ENCODE measurements at regions not wholly inside any gene's neighbourhood (a gene's known extent, or its start where the extent isn't known, plus 50 kb on each side); places are given as distances from the start of the nearest gene placed in this dataset.

GRCh38 chr22:49164773-49165320, 662.8 kb downstream of the BRD1 start:
- Histone ChIP-seq H3K36me3 (no peaks in the 10 kb centered on the region), H3K4me3 (no peak overlapping the region), H3K4me1 (no peaks in the 10 kb centered on the region), H3K9me3 (peaks cover 0 to 3% of the 10 kb centered on the region in 2 donors), H3K27ac (no peak overlapping the region), H3K27me3 (peaks cover 0 to 40% of the 10 kb centered on the region in 2 donors)
- intact Hi-C loops (cut with DNase I) = no loop called here
- DNase-seq = peak in 1 of 4 donors; percentile 39
- ATAC-seq = no peak
- no peak for TF ChIP-seq CTCF (IDR thresholded peaks at IDR 0.05)

- peak in 1 of 4 donors; percentile 54 for DNase-seq
Observed at GRCh38 chr22:49163960-49164690, 663.5 kb downstream of the BRD1 start.

DNA sequence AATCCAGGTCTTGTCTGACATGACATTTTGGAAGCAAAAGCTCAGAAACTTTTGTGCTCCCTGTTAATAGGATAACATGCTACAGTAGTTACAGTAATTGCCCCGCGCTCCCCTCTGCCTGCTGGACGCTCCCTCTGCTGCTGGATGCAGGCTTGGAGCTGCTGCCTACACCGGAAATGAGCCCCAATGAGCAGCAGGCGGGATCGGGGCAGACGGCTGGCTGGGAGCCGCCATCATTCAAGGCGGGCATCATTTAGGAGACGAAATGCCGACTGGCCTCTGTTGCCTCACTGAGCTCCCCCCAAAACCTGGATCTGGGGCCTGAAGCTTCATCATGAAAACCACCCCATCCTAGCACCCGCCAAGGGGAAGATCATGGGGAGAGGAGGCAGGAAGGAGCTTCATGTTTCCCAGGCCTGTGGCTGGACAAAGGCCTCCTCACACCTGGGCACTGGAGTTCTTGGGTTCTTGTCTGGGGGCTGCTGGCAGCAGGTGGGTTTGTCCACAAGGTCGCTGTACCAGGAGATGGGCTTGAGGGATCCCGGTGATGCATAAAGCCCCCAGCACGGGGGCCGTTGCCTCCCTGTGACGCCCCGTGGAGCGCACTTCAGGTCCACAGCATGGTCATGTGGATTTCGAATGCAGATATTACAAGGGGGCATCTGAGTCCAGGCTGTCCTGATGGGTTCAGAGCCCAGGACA, 664.3 kb downstream of the BRD1 start:
- no peaks in the 10 kb centered on the region for H3K36me3 ChIP-seq
- no peak overlapping the region for H3K4me3 ChIP-seq
- H3K9me3 ChIP-seq = peaks cover 0 to 3% of the 10 kb centered on the region in 2 donors
- H3K27me3 ChIP-seq = peaks cover 0 to 54% of the 10 kb centered on the region in 2 donors
- no peaks in the 10 kb centered on the region for H3K4me1 ChIP-seq
- intact Hi-C loops (cut with DNase I) = no loop called here
- DNase-seq = peak in 2 of 4 donors; percentile 19 to 52
- no peak for TF ChIP-seq CTCF (IDR thresholded peaks at IDR 0.05)
- no peak overlapping the region for H3K27ac ChIP-seq
- no peak for ATAC-seq

More at GRCh38 chr22:49163960-49164690, 663.5 kb downstream of the BRD1 start:
- H3K27me3 ChIP-seq = peaks cover 0 to 47% of the 10 kb centered on the region in 2 donors
- H3K9me3 ChIP-seq = peaks cover 0 to 3% of the 10 kb centered on the region in 2 donors
- no peak overlapping the region for H3K4me3 ChIP-seq
- no peaks in the 10 kb centered on the region for H3K4me1 ChIP-seq
- no peaks in the 10 kb centered on the region for H3K36me3 ChIP-seq
- no peak for ATAC-seq
- no peak overlapping the region for H3K27ac ChIP-seq
- intact Hi-C loops (cut with DNase I) = no loop called here
- TF ChIP-seq CTCF (IDR thresholded peaks at IDR 0.05) = no peak

GRCh38 chr22:49162841-49163240, 664.8 kb downstream of the BRD1 start:
- no peak for ATAC-seq
- H3K27ac ChIP-seq = no peak overlapping the region
- no peaks in the 10 kb centered on the region for H3K36me3 ChIP-seq
- no peak for TF ChIP-seq CTCF (IDR thresholded peaks at IDR 0.05)
- peaks cover 0 to 54% of the 10 kb centered on the region in 2 donors for H3K27me3 ChIP-seq
- peak in 1 of 4 donors; percentile 13 for DNase-seq
- H3K9me3 ChIP-seq = peaks cover 0 to under 1% of the 10 kb centered on the region in 2 donors
- H3K4me1 ChIP-seq = no peaks in the 10 kb centered on the region
- no peak overlapping the region for H3K4me3 ChIP-seq
- intact Hi-C loops (cut with DNase I) = no loop called here

Data from left lung (tissue), 4 donors.